Fibroblast of the conjunctiva (primary cell): ENCODE measurements at regions not wholly inside any gene's neighbourhood (a gene's known extent, or its start where the extent isn't known, plus 50 kb on each side); places are given as distances from the start of the nearest gene placed in this dataset.

ENCODE experiments used
- DNase-seq: peaks from one replicate; pipeline ENCODE4 v3.0.0-alpha.2; 2010; ENCODE audit warnings: low read depth

DNA sequence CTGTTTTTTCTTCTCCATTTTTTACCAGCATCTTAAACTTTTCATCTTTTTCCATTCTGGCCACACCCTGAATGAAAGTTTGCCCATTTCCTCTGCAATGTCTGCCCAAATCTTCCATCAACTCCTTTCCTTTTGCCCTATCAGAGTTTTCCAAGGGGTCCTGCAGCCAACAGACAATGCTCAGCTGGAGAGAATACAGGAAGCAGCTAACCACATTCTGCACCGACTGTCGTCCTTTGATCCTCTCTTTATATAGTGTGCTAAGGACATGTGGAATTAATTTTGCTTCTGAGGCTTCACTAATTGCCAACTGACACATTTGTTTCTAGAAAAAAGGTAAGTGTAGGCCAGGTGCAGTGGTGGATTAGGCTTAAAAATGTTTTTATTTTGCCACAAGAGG lies 50.5 kb upstream of the DLX2 start:
- no peak for DNase-seq

DNA sequence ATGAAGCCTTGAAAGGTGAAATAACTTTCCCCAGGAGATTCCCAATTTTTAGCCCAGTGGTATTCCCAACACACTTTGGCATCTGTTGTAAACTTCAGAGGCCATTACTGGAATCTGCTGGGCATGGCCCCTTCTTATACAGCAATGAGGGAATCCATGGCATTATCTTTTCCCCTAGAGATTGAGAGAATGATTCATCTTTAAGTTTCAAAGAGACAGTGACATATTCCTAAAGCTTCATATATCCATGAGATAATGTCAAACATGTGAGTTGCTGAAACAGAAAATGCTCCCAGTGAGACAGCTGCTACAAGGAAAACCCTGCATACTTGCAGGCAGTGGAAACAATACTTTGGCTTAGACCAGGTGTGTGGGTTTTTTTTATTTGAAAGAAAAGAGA lies 51.1 kb upstream of the DLX2 start:
- DNase-seq, result no peak

DNA sequence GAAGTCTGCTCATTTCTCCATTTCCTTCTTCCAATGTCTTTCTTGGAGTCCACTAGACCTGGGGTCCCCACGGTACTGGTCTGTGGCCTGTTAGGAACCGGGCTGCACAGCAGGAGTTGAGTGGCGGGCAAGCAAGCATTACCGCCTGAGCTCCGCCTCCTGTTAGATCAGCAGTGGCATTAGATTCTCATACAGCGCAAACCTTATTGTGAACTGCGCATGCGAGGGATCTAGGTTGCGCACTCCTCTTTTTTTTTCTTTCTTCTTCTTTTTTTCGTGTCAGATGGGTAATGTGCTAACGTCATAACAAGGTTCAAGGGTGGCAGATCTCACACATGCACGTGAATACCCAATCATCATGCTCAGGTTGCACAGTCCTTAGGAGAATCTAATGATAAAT lies 53.1 kb upstream of the DLX2 start:
- no peak for DNase-seq

DNA sequence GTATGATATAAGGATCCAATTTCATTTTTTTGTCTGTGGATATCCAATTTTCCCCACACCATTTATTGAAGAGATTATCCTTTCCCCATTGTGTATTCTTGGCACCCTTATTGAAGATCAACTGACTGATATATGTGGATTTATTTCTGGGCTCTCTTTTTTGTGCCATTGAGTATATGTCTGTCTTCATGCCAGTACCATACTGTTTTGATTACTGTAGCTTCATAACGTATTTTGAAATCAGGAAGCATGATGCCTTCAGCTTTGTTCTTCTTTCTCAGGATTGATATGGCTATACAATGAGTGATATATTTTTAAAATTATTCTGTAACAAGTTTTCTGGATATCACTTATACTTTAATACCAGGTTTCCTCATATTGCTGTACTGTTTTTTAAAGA lies 58.1 kb upstream of the DLX2 start:
- DNase-seq, result no peak

DNA sequence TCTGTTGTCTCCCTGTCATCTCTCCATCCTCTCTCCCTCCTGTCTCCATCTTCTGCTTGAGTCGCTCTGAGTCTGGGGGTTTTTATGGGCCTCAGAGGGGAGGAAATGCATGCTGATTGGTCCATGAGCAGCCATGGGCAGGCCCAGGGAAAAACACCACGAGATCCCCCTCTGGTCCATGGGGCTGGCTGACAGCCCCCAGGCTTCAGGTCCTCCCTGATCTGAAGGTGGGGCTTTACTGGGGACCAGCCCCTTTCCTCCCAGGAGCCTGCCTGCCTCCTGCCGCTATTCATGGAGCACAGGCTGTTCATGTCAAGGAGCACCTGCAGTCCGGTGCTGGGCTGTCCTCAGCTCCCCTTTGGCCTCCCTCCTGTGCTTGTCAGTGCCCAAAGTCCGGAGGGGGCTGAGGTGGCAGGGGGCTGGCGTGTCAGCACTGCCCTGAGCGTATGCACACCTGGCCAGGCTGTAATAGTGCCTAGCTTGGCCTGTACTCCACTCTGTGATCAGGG lies 59.6 kb upstream of the DLX2 start:
- no peak for DNase-seq

DNA sequence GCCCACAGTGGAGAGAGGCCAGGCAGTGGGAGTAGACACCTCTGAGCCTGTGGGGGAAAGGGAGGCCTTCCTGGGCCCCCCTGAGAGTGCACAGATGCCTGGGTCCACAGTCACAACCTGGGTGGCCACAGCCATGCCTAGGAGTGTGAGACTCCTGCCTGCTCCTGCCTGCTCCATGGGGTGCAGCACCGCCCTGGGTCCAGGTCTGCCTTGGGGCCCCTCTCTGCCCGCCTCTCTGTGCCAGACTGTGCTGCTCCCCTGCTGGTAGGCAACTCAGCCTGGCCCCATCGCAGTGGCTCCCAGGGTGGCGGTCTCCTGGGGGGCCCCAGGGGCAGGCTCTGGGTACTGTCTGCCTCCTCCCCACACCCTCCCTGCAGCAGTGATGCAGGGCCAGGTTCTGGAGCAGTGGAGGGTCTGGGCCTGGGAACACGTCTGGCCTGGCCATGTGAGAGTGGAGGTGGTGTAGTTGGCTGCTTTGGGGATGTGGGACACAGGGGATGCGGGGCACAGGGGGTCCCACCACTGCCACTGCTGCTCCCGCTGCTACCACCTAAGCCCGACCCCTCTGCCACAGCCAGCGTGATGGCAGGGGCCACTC lies 60.1 kb upstream of the DLX2 start:
- DNase-seq, result no peak

DNA sequence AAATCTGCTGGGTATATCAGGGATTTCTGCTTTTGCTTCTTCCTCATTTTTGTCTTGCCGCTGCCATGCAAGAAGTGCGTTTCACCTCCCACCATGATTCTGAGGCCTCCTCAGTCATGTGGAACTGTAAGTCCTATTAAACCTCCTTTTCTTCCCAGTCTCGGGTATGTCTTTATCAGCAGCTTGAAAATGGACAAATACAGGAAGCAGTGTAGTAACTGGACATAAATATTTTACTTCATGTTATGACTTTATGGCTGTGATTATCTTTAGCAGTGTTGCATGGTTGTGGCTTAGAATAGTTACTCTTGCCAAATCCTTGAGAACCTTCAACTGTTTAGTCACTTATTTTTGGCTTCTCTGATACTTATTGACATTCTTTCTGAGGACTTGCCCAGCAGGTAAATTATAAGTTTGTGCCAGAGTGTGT lies 66.2 kb upstream of the DLX2 start:
- DNase-seq, result no peak

DNA sequence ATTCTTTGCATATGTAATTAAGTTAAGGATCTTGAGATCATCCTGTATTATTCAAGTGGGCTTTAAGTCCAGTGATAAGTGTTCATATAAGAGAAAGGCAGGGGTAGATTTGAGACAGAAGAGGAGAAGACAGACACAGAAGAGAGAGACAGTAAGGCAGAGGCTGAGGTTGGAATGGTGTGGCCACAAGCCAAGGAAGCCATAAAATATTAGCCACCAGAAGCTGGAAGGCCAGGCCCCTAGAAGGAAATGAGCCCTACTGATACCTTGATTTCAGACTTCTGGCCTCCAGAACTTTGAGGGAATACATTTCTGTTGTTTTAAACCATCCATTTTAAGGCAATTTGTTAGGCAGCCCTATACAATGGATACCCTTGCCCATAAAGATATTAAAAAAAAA lies 66.9 kb upstream of the DLX2 start:
- DNase-seq, result no peak

DNA sequence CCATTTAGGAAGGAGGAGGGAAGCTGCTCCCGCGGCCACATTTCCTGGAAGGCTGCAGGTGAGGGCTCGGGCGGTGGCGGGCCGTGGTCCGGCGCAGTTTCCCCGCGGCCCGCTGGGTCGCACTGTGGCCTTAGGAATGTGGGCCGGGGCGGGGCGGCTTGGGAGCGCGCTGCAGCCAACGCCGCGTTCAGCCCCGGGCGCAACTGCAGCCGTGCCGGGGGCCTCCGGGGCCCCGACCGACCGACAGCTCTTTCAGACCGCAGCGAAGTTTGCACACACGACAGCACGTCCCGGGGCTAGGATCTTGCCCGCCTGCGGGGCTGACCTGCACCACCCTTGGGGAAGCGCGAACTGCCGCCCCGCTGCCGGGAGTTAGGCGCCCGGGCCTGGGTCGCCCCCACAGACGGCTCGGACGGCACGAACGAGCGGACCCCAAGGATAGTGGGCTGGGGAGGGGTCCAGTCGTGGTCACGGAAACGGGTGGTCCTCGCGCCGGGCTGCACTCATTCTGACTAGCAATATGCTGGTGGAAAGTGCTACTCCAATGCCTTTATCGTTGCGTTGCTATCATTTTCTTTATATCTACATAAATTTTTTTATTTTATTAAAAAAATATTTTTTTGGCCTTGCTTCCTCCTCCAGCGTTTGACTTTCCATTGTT lies 69.9 kb upstream of the DLX2 start:
- peak; percentile 8 for DNase-seq

DNA sequence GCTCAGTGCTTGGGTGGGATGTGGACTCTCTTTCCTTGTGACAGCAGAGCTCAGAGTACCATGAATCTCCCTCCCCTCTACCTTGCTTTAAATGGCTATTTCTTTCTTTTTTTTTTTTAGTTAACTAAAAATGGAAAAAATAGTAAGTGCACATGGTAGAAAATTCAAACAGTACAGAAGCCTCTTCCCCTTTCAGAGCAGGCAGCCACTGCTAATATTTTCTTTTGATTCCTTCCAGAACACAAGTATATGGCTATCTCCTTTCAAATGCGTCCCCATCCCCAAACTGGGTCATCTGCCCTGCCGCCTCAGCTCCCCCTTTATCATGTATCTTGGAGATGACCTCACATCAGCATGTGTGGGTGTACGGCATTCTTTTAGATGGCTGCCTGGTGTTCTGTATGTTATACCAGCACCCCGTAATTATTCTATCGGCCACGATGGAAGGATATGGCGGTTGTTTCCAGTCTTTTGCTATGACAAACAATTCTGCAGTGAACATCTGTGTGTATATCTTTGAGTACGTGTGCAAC lies 70.5 kb upstream of the DLX2 start:
- DNase-seq, result no peak

DNA sequence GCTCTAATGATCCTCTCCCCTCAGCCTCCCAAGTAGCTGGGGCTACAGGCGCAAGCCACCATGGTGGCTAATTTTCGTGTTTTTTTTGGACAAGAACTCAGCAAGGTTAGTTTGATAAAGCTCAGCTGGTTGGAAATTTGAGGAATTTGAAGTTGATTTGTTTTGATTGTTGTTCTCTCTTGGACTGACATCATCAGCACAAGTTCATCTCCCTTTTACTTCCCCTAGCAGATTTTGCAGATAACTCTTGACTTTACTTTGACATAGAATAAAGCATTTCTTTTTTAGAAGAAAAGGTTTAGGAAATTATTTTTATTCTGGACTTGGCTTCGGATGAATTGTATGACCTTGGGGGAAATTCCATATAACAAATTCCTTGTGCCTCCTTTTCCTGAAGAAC lies 74.9 kb upstream of the DLX2 start:
- no peak for DNase-seq

DNA sequence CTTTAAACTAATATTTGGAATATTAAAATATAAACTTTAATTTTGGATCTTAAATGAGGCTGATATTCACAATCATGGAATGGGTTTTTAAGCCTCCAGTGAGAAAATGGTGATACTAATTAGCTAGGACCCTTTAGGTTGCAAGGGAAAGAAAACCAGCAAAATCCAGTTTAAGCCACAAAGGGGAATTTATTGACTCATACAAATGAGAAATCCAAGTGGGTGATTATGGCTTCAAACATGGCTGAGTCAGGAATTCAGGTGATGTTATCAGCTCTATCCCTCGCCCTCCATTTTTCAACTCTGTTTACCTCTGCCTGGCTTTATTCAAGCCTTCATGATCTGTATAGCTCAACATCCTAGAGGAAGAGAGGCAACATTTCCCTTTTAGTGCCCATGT lies 75.3 kb upstream of the DLX2 start:
- DNase-seq, result no peak

DNA sequence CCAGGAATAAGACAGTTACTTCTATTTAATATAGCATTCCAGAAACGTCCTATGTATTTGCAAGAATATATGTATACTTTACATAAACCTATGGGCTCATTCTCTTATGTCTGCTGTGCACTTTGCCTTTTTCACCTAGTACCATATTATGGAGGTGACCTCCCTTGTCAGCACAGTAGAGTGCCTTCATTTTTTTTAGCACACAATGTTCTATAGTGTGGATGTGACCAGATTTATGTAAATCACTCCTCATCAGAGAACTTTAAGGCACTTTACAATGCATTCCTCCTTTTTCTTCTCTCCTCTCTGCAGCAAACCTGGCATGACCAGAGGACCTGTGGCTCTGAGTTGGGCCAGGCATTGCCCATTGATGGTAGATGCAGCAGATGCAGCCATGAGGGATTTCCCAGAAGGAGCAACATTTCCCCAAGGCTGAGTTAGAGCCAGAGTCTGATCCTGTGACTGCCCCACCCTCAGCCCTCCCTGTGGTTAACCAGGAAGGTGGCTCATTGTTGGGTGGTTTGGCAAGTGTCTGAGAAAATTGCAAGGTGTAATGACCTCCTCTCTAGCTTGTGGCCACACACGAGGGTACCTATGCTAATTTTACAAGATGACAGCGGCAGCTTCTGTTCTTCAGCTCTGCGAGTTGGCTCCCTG lies 76.5 kb upstream of the DLX2 start:
- no peak for DNase-seq

DNA sequence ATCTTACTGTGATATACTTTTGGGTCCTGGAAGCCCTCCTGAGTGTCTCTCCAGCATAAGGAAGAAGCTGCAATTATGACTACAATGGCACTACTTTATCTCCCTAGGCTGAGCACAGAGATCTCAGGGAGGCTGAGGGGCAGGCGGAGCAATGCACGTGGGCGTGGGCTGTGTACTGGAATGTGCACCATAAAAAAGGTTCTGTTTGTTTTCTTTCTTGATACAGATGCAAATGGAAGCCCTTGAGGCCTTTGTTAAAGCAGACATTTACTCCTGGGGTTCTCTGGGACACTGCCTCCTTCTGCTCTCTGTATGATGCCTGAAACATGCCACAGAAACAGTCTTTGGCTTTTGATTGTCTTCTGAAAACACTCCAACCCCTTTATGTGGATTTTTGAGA lies 79.1 kb upstream of the DLX2 start:
- no peak for DNase-seq

DNA sequence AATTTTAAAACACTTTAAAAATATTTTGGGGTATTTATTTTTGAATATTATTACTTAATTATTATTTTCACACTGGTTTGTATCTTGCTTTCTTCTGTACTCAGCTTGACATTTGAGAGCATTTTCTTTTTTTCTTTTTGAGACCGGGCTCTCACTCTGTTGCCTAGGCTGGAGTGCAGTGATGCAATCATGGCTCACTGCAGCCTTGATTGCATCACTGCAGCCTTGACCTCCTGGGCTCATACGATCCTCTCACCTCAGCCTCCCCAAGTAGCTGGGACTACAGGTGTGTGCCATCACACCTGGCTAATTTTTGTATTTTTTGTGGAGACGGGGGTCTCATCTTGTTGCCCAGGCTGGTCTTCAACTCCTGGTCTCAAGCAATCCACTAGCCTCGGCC lies 79.9 kb upstream of the DLX2 start:
- DNase-seq, result no peak

DNA sequence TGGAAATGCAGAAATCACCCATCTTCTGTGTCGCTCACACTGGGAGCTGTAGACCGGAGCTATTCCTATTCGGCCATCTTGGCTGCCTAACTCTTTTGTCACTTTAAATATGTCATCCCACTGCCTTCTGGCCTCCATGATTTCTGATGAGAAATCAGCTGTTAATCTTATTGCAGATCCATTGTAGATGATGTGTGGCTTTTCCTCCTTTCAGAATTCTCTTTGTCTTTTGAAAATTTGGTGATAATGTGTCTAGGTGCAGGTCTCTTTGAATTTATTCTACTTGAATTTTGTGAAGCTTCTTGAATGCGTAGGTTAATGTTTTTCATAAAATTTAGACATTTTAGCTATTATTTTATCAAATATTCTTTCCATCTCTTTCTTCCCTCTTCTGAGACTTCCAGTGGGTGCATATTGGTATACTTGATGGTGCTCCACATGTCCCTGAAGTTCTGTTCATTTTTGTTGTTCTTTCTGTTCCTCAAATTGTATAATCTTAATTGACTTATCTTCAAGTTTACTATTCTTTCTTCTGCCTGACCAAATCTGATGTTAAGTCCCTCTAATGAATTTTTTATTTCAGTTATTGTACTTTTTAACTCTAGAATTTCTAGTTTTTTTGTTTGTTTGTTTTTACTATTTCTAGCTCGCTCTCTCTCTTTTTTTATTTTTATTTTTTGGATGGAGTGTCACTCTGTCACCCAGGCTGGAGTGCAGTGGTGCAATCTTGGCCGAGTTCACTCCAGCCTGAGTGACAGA lies 90.8 kb upstream of the DLX2 start:
- no peak for DNase-seq

DNA sequence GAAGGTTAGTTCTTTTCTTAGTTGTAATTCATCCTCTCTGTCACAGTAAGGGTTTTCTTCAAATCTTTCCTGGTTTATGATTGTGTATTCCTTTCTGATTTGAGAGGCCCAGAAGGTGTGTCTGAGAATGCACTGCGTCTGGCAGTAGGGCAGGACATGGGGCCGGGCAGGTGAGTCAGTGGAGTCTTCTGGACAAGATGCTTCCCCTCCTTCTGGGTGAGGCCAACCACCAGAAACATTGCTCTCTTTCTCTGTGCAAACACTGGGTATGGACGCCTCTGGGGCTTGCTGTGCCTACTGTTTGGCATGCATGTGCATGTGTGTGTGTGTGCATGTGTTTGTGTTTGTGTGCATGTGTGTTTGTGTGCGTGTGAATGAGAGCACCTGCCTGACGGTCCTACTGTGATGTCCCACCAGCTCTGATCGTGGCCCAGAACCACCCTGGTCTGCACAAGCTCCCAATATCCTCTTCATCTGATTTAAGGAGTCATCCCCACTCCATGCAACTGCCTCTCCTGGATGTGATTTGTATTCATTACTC lies 93.2 kb upstream of the DLX2 start:
- no peak for DNase-seq

DNA sequence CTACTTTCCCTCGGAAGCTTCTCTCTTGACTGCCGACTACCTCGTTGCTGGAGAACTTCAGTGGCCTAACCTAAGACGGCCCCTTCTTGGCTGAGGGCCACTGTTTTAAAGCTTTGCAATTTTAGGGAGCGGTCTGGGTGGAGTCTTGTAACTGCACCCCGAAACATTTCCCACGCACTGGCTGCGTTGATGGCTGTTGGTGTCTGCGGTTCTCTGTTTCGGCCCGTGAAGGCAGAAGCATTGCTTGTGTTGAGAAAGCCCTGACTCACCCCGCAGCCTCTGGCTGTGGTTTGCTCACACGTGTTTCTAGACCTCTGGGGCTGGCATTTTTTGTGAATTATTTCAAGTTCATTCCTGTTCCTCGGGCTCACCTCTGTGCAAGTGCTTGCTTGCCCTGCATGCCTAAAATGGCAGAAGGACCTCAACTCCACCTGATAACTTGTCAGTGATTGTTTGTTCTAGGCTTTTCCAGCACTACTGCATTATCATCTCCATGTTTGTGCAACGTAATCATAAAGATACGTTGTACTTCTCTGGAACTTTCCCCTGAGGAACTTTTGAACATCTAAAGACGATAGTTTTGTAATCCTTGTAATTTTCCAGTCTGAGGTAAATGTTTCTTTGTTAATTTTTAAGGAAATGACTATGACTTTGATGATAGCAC lies 94.2 kb upstream of the DLX2 start:
- DNase-seq, result no peak

DNA sequence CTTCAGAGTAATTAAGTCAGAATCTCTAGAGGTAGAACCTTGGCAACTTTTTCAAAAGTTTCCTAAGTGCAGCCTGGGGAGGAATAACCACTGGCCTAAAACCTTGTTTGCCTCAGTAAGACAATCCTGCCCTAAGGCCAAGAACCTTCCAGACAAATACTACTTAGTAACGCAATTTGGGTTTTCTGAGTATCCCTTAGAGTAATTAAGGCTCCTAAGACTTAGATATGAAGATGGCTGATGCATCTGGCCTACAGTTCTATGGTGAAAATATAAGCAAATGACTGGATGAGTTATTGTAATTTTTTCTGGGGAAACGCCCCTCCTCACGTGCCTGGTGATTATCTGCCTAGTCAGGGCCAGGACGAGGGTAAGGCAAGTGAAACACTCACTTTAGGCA lies 95.7 kb upstream of the DLX2 start:
- no peak for DNase-seq

DNA sequence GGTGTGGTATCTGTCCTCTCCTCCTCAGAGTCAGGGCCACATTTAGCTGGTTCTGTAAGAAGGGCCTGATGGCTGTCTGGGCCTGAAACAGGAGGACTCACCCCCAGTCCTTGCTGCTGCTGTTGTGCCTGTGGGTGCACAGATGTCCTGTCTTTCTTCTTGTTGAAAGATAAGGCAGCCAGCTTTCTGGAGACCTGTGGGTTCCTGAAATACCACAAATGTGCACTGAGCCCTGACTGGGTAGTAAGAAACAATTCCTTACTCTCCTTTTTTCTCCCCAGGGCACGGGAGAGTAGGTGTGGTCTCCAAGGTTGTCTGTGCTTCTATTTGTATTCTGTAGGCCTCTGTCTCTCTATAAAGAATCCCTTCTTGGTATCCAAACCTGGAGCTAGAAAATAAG lies 96.2 kb upstream of the DLX2 start:
- no peak for DNase-seq

DNA sequence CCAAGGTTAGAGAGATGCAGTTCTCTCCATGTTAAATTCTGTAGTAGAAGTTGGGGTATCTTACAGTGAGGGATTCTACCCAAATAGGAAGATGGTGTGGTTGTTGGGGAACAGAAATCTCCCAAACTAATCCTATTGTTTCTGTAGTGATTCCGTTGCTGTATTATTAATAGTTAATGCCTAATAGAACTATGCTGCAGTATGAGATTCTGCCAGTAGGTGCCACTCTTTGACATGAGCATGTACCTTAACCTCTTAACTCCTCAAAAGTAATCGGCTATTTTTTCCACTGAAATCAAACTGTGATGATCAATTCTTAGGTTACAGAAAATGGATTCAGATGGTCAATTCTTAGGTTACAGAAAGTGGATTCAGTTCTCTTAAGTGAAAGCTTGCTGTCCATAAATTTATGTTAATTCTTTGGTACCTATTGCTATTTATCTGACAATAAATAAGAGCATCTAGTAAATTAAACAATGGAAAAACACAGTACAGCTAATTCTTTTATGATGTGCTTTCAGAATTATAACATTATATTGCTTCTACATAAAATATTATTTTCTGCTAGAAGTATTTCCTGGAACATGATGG lies 97.9 kb upstream of the DLX2 start:
- peak; percentile 20 for DNase-seq
